HG02763 (cell line): ENCODE measurements at regions not wholly inside any gene's neighbourhood (a gene's known extent, or its start where the extent isn't known, plus 50 kb on each side); places are given as distances from the start of the nearest gene placed in this dataset.
"Not testable (repeated sequence)": the region's sequence is repeated elsewhere in the genome, so short reads cannot be mapped to it uniquely, and the experiment has no call there.

Source experiments
- ATAC-seq: cut with Tn5 transposase; IDR thresholded peaks from one replicate; pipeline ENCODE4 v1.9.1; 2021; ENCODE audit warnings: mild to moderate bottlenecking, moderate library complexity; ENCODE audit not compliant: unreplicated experiment

GRCh38 chr14:105746800-105747502, 220.6 kb downstream of the TMEM121 start:
- ATAC-seq, result not testable (repeated sequence)

DNA sequence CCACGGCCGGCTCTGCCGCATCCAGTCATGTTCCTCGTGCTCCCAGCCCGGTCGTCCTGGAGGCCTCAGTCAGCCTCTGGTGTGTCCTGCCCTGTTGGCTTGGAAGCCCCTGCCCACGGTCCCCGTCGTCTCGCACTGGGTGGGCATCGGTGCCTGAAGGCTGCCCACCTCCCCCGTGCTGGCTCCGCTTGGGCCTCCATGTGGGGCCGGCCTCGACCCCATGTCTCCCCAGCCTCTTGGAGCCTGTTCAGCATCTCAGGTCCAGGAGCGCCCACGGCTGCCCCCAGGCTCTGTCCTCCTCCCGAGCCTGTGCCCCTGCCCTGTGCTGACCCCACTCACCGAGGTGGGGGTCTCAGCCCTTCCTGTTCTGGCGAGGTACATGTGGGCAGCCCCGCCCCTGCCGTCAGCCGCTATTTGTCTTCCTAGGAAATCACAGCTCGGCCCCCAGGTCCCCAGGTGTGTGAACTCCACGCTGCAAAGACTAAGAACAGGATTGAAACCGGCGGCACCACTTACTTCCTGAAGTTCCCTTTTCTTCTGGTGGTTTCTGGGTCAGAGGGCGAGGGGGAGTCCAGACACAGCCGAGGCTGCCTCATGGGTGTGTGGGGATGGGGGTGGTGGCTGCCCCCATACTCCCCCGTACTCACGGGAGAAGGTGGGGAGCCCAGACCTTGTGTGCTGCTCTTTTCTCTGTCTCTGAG, 221.3 kb downstream of the TMEM121 start:
- not testable (repeated sequence) for ATAC-seq

DNA sequence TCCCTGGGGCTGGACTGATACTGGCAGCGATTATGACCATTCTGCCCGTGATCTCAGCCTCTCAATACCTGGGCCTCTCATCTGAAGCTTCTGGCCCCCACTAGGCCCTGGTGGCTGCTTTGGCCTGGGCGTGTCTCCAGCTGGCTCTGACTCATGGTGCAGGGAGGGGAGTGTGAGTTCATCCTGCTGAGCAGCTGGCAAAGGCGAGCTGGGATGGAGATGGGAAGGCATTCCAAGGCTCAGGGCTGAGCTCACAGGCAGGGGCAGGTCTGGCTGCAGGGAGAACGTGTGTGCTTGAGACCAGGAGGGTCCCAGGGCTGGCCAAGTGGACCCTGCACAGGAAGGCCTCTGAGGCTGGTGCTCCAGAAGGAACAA, 221.8 kb downstream of the TMEM121 start:
- no peak for ATAC-seq

DNA sequence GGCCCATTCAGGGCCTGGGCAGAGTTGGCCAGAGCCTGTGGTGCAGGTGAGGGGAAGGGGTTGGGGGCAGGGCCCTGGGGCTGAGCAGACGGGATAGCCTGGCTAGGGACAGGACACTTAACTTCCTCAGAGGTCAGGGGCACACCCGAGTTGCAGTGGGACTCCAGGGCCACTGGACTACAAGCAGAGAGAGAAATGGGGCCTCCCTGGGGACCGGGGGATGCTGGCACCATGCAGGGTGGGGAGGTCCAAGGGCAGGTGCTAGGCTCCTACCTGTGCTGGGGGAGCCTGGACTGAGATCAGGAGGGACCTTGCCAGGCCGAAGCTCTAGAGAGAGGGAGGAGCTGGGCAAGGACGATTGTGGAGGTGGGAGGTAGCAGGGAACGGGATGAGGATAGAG, 222.3 kb downstream of the TMEM121 start:
- ATAC-seq, result not testable (repeated sequence)

GRCh38 chr14:105749870-105750541, 223.6 kb downstream of the TMEM121 start:
- not testable (repeated sequence) for ATAC-seq

GRCh38 chr14:105751291-105751751, 224.9 kb downstream of the TMEM121 start:
- ATAC-seq, result not testable (repeated sequence)

DNA sequence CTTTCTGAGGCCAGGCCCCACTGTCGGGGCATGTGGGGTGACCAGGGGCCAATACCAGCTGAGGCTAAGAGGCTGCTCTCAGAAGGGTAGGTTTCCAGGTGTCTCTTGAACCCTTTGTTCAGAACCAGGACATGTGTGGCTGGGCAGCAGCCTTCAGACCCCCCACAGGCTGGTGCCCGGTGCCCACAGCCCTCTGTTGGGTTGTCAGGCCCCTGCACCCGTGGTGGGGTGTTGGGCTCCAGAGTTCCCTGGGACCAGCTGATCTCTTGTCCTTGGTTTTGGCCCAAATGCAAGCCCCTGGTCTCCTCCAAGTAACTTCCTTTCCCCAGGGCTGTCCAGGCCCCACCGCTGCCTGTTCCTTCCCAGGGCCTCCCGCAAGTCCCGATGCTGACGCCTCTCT, 226.0 kb downstream of the TMEM121 start:
- ATAC-seq, result not testable (repeated sequence)

GRCh38 chr14:105760691-105761344, 234.4 kb downstream of the TMEM121 start:
- no peak for ATAC-seq

DNA sequence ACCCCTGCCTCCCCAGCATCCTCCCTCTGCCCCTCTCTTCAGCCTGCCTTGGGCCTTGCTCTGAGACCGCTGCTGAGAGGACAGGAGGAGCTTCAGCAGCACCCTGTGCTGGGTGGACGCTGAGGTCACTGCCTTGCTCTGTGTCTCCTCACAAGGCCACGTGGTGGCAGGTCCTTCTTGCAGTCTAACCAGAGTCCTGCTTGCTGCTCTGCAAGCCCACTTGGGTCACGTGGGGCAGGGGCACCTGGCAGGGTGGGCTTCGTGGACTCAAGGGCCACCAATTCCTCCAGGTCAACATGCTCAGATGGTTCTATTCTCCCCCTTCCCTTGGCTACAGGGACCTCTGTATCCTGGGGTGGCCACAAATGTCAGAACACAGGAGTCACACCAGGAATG, 235.0 kb downstream of the TMEM121 start:
- ATAC-seq, result not testable (repeated sequence)

- ATAC-seq, result no peak
Measured at GRCh38 chr14:105761842-105762241, 235.5 kb downstream of the TMEM121 start.

DNA sequence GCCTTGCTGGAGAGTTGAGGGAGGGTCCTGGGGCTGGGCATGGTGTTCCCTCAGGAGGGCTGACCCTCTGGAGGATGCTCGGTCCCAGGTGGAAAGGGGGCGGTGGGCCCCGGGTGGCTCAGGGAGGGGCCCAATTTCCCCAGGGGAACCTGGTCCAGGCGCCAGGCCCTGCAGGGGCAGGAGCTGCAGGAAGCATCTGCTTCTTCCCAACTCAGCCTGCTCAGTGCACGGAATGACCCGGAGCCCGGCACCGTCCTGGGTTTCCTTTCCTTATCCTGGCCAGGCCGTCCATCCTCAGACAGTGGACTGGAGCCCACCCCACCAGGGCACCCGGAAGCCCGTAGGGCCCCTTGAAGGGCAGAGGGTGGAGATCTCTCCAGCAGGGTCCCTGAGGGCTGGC, 235.9 kb downstream of the TMEM121 start:
- not testable (repeated sequence) for ATAC-seq

DNA sequence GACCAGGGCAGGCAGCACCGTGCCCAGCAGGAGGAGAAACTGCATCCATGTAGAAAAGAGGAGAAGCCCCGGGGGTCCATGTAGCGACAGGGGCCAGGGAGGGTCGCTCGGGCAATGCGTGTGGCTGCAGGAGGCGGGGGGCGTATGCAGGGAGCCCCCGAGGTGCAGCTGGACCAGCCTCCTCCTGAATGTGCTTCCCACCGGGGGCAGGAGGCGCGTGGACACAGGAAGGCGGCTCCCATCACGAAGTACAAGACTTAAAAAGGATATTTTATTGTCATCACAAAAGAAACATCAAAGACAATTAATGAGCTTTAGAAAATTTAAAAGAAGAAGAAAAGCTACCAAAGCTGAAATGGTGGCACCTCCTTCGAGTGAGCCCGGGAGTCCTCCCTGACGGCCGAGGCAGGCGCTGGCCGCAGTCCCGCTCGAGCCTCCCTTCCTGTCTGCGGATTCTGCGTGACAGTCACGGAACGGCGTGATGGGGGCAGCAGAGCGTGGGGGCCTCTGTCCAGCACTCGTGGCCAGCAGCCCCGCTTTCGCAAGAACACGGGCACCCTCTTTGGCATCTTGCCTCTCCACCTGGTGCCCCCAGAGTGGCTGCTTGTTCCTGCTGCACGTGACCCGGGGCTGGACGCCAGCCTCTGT, 238.0 kb downstream of the TMEM121 start:
- not testable (repeated sequence) for ATAC-seq

- not testable (repeated sequence) for ATAC-seq
Measured at GRCh38 chr14:105765072-105765825, 238.9 kb downstream of the TMEM121 start.

GRCh38 chr14:105765893-105766614, 239.7 kb downstream of the TMEM121 start:
- no peak for ATAC-seq

DNA sequence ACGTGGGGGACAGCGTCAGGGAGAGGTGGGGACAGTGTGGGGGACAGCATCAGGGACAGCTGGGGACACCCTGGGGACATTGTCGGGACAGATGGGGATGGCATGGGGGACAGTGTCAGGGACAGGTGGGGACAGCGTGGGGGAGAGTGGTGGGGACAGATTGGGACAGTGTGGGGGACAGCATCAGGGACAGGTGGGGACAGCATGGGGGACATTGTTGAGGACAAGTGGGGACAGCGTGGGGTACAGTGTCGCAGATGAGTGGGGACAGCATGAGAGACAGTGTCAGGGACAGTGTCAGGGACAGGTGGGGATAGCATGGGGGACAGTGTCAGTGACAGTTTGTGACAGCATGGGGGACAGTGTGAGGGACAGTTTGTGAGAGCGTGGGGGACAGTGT, 240.9 kb downstream of the TMEM121 start:
- ATAC-seq, result no peak

- ATAC-seq, result not testable (repeated sequence)
Measured at GRCh38 chr14:105768039-105768438, 241.7 kb downstream of the TMEM121 start.

- not testable (repeated sequence) for ATAC-seq
Measured at GRCh38 chr14:105769061-105769730, 242.8 kb downstream of the TMEM121 start.

DNA sequence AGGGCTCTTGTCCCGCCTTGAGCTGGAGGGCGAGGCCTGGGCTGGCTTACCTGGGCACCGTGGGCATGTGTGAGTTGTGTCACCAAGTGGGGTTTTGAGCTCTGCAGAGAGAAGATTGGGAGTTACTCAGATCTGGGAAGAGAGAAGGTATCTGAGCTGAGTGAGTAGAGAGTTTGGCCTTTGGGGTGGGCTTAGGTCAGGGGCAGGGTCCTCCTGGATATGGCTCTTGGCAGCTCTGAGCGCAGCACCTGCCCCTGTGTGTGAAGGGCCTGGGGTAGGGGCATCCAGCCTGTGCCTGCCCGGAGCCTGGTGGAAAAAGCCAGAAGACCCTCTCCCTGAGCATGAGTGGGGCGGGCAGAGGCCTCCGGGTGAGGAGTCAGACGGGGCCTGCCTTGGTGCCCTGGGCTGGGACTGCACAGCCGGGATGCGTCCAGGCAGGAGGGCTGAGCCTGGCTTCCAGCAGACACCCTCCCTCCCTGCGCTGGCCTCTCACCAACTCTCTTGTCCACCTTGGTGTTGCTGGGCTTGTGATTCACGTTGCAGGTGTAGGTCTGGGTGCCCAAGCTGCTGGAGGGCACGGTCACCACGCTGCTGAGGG, 244.3 kb downstream of the TMEM121 start:
- not testable (repeated sequence) for ATAC-seq
